ENCODE measurements at regions not wholly inside any gene's neighbourhood (a gene's known extent, or its start where the extent isn't known, plus 50 kb on each side); places are given as distances from the start of the nearest gene placed in this dataset.
"Not testable (repeated sequence)": the region's sequence is repeated elsewhere in the genome, so short reads cannot be mapped to it uniquely, and the experiment has no call there.

DNA sequence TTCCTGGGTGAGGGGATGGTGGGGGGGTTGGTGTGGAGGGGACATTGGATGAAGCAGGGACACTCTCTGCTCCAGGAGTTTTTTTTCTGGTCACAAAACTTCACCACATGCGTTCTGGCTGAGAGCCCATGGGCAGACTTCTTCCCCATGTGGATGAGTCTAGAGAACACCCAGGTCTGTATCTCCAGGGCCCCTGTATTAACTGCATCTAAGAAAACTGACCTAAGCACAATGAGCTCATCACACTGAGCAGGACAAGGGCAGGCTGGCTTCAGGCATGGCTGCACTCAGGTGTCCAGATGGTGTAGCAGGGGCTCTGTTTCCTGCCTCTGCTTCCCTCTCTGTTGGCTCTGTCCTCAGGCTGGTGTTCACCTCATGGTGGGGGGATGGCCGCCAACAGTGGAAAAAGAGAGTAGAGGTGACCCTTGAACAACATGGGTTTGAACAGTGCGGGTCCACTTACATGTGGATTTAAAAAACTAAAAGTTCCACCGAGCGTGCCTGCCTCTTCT lies 85.3 kb upstream of the STC2 start:
- DNase-seq: no peak

DNA sequence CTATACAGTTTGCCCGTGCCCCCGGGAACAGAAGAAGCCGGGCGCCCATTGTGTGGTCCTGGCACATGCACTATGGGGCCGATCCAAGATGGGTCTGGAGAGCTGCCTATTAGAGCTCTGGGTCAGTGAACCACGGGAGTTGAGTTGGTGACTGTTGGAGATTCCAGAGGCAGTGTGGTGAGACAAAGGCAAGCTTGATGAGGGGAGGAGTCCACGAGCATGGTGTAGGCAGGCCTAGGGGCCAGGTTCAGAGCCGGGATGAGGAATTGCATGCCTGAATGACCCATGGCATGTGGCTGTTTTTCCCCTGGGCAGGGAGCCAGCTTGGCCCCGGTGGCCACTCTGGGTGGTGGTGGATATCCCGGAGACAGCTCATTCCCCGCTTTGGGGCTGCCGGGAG lies 84.4 kb upstream of the STC2 start:
- peak; percentile 20 to 29 for DNase-seq

DNA sequence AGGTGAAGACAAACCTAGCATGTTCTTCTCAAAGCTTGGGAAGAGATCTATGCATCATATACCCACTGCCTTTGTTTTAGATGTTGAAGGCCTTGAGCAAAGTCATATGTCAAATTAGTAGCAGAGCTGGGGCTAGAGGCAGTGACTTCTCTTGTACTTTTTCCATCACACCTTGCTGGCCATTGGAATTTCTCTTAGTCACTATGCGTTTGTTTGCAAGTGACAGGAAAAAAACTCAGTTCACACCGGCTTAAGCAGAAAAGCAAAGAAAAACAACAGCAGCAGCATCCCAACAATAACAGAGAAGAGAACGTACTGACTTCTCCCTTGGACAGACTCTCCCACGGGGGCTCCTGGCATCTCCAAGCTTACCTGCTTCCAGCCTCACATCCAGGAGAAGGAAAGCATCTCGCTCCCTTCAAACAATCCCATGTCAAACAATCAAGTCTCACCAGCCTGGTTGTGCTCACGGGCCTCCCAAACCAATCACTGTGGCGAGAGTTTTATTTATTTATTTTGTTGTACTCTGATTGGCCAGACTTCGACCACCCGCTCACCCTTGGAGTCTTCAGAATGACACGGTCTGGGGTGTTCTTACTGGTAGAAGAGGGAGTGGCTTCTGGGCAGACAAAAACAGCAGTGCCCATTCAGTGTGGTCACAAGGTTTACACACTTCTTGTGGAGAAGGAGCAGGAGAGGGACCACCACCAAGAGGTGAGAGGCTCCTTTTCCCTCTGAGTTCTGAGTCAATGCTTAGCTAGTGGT lies 83.8 kb upstream of the STC2 start:
- DNase-seq: no peak

DNA sequence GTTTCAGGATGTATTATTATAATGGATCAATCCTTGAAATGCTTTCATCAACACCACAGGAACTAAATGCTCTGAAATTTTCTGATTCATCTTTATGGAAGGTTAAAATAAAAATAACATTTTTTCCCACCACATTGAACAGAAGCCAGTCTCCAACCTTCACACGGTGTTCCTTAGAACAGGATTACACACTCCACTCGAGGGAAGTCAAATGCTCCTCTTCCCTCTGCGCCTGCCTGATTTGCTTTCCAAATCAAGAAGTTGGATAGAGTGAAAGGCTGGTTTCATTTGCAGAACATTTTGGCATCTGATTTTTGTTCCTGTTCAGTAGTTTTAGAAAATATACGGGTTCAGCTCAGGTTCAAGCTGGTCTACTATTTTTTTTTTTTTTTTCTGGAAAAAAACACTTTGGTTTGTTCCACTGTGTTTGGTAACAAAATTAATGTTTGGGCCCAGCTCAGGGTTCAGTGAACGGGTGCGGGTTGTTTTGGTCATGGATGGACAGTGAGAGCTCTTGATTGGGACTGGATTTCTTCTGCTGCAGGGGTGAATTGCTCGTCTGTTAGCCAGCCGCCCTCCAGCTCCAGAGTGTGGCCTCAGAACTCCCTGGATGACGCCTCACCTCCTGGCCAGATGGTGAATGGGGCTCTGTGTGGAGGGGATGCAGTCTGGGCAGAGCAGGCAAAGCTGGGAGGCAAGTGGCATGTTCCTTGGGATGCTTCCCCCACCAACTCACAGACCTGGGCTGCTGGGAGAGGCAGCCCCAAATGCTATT lies 82.4 kb upstream of the STC2 start:
- DNase-seq: no peak

- no peak for DNase-seq
Measured at GRCh38 chr5:173408946-173409345, 80.7 kb upstream of the STC2 start.

- no peak for DNase-seq
Measured at GRCh38 chr5:173399851-173400250, 71.6 kb upstream of the STC2 start.

GRCh38 chr5:173397516-173397915 lies 69.3 kb upstream of the STC2 start:
- DNase-seq: no peak

- DNase-seq: peak; percentile 30 to 50
Measured at GRCh38 chr5:173396311-173396993, 68.2 kb upstream of the STC2 start.

DNA sequence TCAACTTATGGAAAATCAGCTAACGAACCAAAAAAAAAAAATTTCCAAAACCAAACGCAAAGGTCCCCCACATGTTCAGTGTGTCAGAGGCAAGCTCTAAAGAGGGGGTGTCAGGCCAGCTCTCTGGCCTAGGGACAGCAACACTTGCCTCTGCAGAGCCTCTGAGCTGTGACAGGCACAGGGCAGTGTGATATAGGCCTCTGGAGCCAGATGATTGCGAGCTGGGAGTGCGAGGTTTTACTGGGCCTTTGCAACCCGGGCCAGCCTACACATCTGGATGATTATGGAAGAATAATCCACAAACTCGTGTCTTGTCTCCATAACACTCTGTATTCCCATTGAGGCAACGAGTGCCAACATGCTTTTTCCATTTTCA lies 67.7 kb upstream of the STC2 start:
- no peak for DNase-seq

GRCh38 chr5:173395257-173395932 lies 67.2 kb upstream of the STC2 start:
- no peak for DNase-seq

- DNase-seq: no peak
Measured at GRCh38 chr5:173394701-173395100, 66.5 kb upstream of the STC2 start.

DNA sequence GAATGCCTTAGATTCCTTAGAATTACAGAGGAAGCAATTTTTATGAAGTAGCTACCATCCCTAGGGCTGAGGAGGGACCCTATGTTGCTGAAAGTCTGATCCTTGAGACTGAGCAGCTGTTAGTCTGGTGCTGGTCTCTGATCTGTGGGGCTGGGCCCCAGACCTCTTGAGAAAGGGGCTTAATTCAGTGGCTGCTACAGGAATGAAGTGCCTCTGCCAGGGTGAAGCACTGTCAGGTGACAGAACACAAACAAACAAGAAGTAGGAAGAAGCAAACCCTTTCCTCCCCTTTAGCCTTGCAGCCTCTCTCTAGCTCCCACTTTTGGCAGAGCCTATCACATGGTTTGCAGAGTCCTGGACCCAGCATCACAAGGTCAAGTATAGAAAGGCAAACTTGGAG lies 64.0 kb upstream of the STC2 start:
- DNase-seq: no peak

DNA sequence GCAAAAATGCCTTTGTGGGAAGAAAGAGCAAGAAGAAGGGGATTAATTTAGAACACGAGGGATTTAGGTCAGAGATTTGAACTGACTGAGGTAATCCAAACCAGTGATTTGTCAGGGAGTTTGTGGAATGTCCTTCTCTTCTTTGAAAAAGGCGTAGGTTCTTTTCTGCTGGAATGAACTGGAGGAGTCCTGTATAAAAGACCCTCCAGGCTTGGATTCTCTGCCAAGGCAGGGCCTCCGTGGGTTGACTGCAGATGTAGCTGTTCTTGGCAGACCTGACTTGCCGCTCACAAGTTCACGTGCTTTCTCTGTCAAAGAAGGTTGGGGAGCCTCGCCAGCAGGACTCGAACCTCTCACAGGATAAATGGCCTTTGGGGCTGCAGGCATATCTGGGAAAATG lies 62.8 kb upstream of the STC2 start:
- DNase-seq: peak; percentile 16 to 61

DNA sequence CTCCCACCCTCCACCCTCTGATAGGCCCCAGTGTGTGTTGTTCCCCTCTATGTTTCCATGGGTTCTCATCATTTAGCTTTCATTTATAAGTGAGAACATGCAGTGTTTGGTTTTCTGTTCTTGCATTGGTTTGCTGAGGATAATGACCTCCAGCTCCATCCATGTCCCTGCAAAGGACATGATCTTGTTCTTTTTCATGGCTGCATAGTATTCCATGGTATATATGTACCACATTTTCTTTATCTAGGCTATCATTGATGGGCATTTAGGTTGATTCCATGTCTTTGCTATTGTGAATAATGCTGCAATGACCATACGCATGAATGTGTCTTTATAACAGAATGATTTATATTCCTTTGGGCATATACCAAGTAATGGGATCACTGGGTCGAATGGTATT lies 59.1 kb upstream of the STC2 start:
- DNase-seq: not testable (repeated sequence)

GRCh38 chr5:173385832-173386360 lies 57.7 kb upstream of the STC2 start:
- DNase-seq: no peak

- DNase-seq: no peak
Measured at GRCh38 chr5:173383711-173384110, 55.5 kb upstream of the STC2 start.

DNA sequence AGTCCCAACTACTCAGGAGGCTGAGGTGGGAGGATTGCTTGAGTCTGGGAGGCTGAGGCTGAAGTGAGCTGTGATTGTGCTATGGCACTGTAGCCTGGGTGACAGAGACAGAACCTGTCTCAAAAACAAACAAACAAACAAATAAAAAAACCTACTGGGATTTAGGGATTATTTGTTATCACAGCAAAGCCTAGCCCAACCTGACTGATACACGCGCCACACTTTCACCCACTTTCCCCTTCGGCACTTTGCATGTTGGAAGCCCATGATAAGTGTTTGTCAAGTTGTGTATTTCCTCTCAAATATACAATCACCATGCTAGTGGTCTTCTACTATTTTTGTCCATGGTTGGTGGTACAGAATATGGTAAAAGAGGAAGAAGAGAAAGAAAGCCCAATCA lies 50.5 kb upstream of the STC2 start:
- DNase-seq: no peak
